HPDE6-E6E7 (cell line): ENCODE measurements at regions not wholly inside any gene's neighbourhood (a gene's known extent, or its start where the extent isn't known, plus 50 kb on each side); places are given as distances from the start of the nearest gene placed in this dataset.

ENCODE experiments used
- DNase-seq: peaks from one replicate; pipeline ENCODE4 v3.0.0; 2011; ENCODE audit warnings: missing footprints; ENCODE audit errors: extremely low spot score

- DNase-seq, result no peak
These were observed 548.5 kb downstream of the SOX6 start for GRCh38 chr11:15807827-15808226.

- DNase-seq, result no peak
These were observed 546.3 kb downstream of the SOX6 start for GRCh38 chr11:15810082-15810481.

GRCh38 chr11:15810525-15810924, 545.8 kb downstream of the SOX6 start:
- DNase-seq, result no peak

GRCh38 chr11:15815246-15816195, 540.8 kb downstream of the SOX6 start:
- DNase-seq, result no peak

GRCh38 chr11:15816260-15816871, 540.0 kb downstream of the SOX6 start:
- DNase-seq, result peak; percentile 45

GRCh38 chr11:15817001-15817400, 539.3 kb downstream of the SOX6 start:
- no peak for DNase-seq

GRCh38 chr11:15818132-15818842, 538.1 kb downstream of the SOX6 start:
- no peak for DNase-seq

GRCh38 chr11:15819679-15820286, 536.6 kb downstream of the SOX6 start:
- DNase-seq, result peak; percentile 42

GRCh38 chr11:15821451-15821850, 534.9 kb downstream of the SOX6 start:
- no peak for DNase-seq

GRCh38 chr11:15824060-15824459, 532.3 kb downstream of the SOX6 start:
- DNase-seq, result no peak

- no peak for DNase-seq
These were observed 530.2 kb downstream of the SOX6 start for GRCh38 chr11:15825976-15826650.

- DNase-seq, result no peak
These were observed 529.5 kb downstream of the SOX6 start for GRCh38 chr11:15826826-15827225.

GRCh38 chr11:15828215-15828853, 528.0 kb downstream of the SOX6 start:
- no peak for DNase-seq

- DNase-seq, result no peak
These were observed 527.0 kb downstream of the SOX6 start for GRCh38 chr11:15829312-15829711.

- DNase-seq, result no peak
These were observed 525.5 kb downstream of the SOX6 start for GRCh38 chr11:15830741-15831428.

- DNase-seq, result no peak
These were observed 520.4 kb downstream of the SOX6 start for GRCh38 chr11:15835788-15836411.

- DNase-seq, result no peak
These were observed 519.6 kb downstream of the SOX6 start for GRCh38 chr11:15836795-15837194.

GRCh38 chr11:15837901-15838489, 518.4 kb downstream of the SOX6 start:
- no peak for DNase-seq

GRCh38 chr11:15839061-15839460, 517.3 kb downstream of the SOX6 start:
- no peak for DNase-seq
